ENCODE measurements at regions not wholly inside any gene's neighbourhood (a gene's known extent, or its start where the extent isn't known, plus 50 kb on each side); places are given as distances from the start of the nearest gene placed in this dataset.

DNA sequence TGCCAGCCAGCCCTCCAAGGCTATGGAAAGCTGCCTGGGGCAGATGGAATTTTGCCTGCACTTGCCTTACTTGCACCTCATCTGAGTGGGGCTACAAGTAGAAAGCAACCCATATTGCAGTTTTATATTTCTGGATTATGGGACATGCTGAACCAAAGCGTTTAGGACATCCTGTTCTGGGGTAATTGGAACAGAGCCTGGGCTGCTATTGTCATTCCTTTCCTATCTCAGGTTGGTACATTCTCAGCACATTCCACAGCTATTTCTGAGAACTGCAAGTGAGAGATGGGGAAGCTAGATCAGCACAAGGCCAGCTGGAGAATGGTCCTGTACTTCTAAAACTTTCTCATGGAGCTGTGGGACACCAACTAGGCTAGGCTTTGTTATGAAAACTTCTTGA is 713.8 kb downstream of the KCNT2 start:
- FAIRE-seq (no peak), ATAC-seq (no peak), DNase-seq (ENCODE audit: low read depth, low spot score) (no peak)
- ChIA-PET CTCF (interaction anchor here (1.0 kb wide), 1 partner anchor 9 kb away, joined by 4 read pairs; no protein-coding TSS in a partner anchor), SMC1A (ENCODE audit: uncharacterized antibody, unreplicated experiment) (no interaction called here), RAD21 (ENCODE audit: unreplicated experiment) (no interaction called here), POLR2A (no interaction called here)
- Histone ChIP-seq H3K9me3 (replicated peaks; ENCODE audit: control insufficient read depth, insufficient read depth, low read length) (no peaks in the 10 kb centered on the region), H3K27me3 (replicated peaks in 1 of 2; ENCODE audit: control insufficient read depth in 2 of 2, insufficient read depth in 2 of 2, low read length in 1 of 2) (no peaks in the 10 kb centered on the region), H2AFZ (ENCODE audit: control insufficient read depth, low read depth, low read length) (no peak overlapping the region), H3K79me2 (ENCODE audit: control insufficient read depth, insufficient read depth, low read length) (no peaks in the 10 kb centered on the region), H3K4me3 (no peak overlapping the region), H3K36me3 (ENCODE audit: control insufficient read depth in 2 of 2, insufficient read depth in 2 of 2, low read length in 1 of 2) (no peaks in the 10 kb centered on the region), H3K9ac (ENCODE audit: control insufficient read depth, insufficient read depth, low read length) (no peak overlapping the region), H3K4me1 (ENCODE audit: control insufficient read depth, insufficient read depth, low read length) (no peaks in the 10 kb centered on the region), H3K27ac (ENCODE audit: control insufficient read depth, insufficient read depth) (no peak overlapping the region), H3K4me2 (ENCODE audit: control insufficient read depth, insufficient read depth) (no peak overlapping the region), H4K20me1 (ENCODE audit: control insufficient read depth, insufficient read depth) (no peaks in the 10 kb centered on the region)
- intact Hi-C loops (cut with micrococcal nuclease; ENCODE audit: unreplicated experiment) = no loop called here
- TF ChIP-seq TCF12 (IDR thresholded peaks at IDR 0.05; ENCODE audit: low read depth, low read length) = no peak
- TF ChIP-seq ZNF384 (IDR thresholded peaks at IDR 0.05; ENCODE audit: borderline replicate concordance, low read depth, low read length) = no peak
- no peak for TF ChIP-seq POU2F2 (IDR thresholded peaks at IDR 0.05; ENCODE audit: borderline replicate concordance, low read depth, low read length)
- no peak for TF ChIP-seq SMC3 (IDR thresholded peaks at IDR 0.05; ENCODE audit: borderline replicate concordance, low read length)
- no peak for TF ChIP-seq ZNF24 (IDR thresholded peaks at IDR 0.05)
- TF ChIP-seq IKZF2 (IDR thresholded peaks at IDR 0.05) = no peak
- 0% methylated on average over 1 of the region's 1 CpG for WGBS (ENCODE audit: insufficient coverage, insufficient replicate concordance, low lambda C conversion rate, missing lambda C conversion rate)
- in situ Hi-C loops (cut with MboI) = no loop called here
- no TSS peak for BruUV-seq (replicated peaks)

DNA sequence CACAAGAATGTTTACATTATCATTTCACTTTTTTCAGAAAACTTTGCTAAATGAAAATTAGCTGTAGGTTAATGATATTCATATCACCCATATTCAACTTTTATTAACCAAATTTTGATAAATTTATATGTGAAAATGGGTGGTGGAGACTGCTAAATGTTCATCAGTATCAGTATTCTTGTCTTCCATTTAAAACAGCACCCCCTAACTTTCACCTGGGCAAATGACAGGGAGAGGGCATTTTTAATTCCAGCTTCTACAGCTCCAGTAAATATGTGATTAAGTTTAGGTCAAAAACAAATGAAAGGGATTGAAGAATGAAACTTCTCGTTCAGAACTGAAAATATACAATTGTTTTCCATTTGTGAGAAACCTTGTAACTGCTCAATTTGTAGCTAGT is 722.2 kb downstream of the KCNT2 start:
- ChIA-PET POLR2A (interaction anchor here (0.5 kb wide), 1 partner anchor 233 kb away, joined by 5 read pairs; no protein-coding TSS in a partner anchor), RAD21 (ENCODE audit: unreplicated experiment) (no interaction called here), SMC1A (ENCODE audit: uncharacterized antibody, unreplicated experiment) (no interaction called here), CTCF (interaction anchor here (0.8 to 1.4 kb wide), 9 partner anchors 8 to 597 kb away, joined by 3 to 5 read pairs (median 3); no protein-coding TSS in a partner anchor)
- in situ Hi-C loops (cut with MboI) = no loop called here
- FAIRE-seq = no peak
- Histone ChIP-seq H3K27me3 (replicated peaks in 1 of 2; ENCODE audit: control insufficient read depth in 2 of 2, insufficient read depth in 2 of 2, low read length in 1 of 2) (no peaks in the 10 kb centered on the region), H3K9me3 (replicated peaks; ENCODE audit: control insufficient read depth, insufficient read depth, low read length) (no peaks in the 10 kb centered on the region), H3K4me3 (no peak overlapping the region), H3K4me1 (ENCODE audit: control insufficient read depth, insufficient read depth, low read length) (no peaks in the 10 kb centered on the region), H2AFZ (ENCODE audit: control insufficient read depth, low read depth, low read length) (no peak overlapping the region), H3K27ac (ENCODE audit: control insufficient read depth, insufficient read depth) (no peak overlapping the region), H4K20me1 (ENCODE audit: control insufficient read depth, insufficient read depth) (no peaks in the 10 kb centered on the region), H3K79me2 (ENCODE audit: control insufficient read depth, insufficient read depth, low read length) (no peaks in the 10 kb centered on the region), H3K9ac (ENCODE audit: control insufficient read depth, insufficient read depth, low read length) (no peak overlapping the region), H3K36me3 (ENCODE audit: control insufficient read depth in 2 of 2, insufficient read depth in 2 of 2, low read length in 1 of 2) (no peaks in the 10 kb centered on the region), H3K4me2 (ENCODE audit: control insufficient read depth, insufficient read depth) (no peak overlapping the region)
- no TSS peak for BruUV-seq (replicated peaks)
- ATAC-seq = no peak
- intact Hi-C loops (cut with micrococcal nuclease; ENCODE audit: unreplicated experiment) = no loop called here
- DNase-seq (ENCODE audit: low read depth, low spot score) = no peak
- WGBS (ENCODE audit: insufficient coverage, insufficient replicate concordance, low lambda C conversion rate, missing lambda C conversion rate) = 4% methylated on average over 1 of the region's 1 CpG
- TF ChIP-seq CTCF (IDR thresholded peaks at IDR 0.05 in 2 of 3, conservative IDR thresholded peaks at IDR 0.05 in 1 of 3; ENCODE audit: control insufficient read depth in 2 of 3, extremely low read depth in 1 of 3, insufficient read depth in 1 of 3, low read depth in 3 of 3, low read length in 3 of 3) = 0 out of 6 replicates have a peak, but pooled peaks of 2 of the 3 experiments have one; percentile 10 to 17
- no peak for TF ChIP-seq ZNF687 (IDR thresholded peaks at IDR 0.05)
- no peak for TF ChIP-seq ZNF274 (IDR thresholded peaks at IDR 0.05; ENCODE audit: insufficient read depth, insufficient read length)
- no peak for TF ChIP-seq MYC (IDR thresholded peaks at IDR 0.05; ENCODE audit: insufficient read depth, insufficient read length, insufficient replicate concordance, low read length, severe bottlenecking)
- no peak for TF ChIP-seq SIX5 (IDR thresholded peaks at IDR 0.05; ENCODE audit: low read depth, low read length, severe bottlenecking)
